ENCODE measurements at regions not wholly inside any gene's neighbourhood (a gene's known extent, or its start where the extent isn't known, plus 50 kb on each side); places are given as distances from the start of the nearest gene placed in this dataset.

GRCh38 chr3:39631136-39631535, 163.7 kb downstream of the MOBP start:
- H3F3A ChIP-seq (replicated peaks; ENCODE audit: low read depth): no peaks in the 10 kb centered on the region
- Mint-ChIP-seq H3K27me3 (ENCODE audit: insufficient read depth, low read depth, poor library complexity) (peaks cover 3% of the 10 kb centered on the region), H3K36me3 (ENCODE audit: low read depth) (no peaks in the 10 kb centered on the region), H3K4me3 (no peak overlapping the region), H3K9me3 (peaks cover 7% of the 10 kb centered on the region; the same call in 2 of the 3 replicates), H3K4me1 (peaks cover 11% of the 10 kb centered on the region), H3K27ac (no peak overlapping the region)
- peak overlapping the region; percentile 93 for H2AFZ ChIP-seq
- TF ChIP-seq CREB1 (CRISPR knock-in tag; IDR thresholded peaks at IDR 0.05; ENCODE audit: low read depth) (no peak), EZH2phosphoT487 (IDR thresholded peaks at IDR 0.05; ENCODE audit: unreplicated experiment) (no peak), ZNF331 (CRISPR knock-in tag; IDR thresholded peaks at IDR 0.05; ENCODE audit: low read depth) (no peak), JUNB (IDR thresholded peaks at IDR 0.05; ENCODE audit: unreplicated experiment) (no peak), ZNF114 (CRISPR knock-in tag; IDR thresholded peaks at IDR 0.05) (no peak), EZH2 (IDR thresholded peaks at IDR 0.05; ENCODE audit: low read depth, unreplicated experiment) (no peak), POLR2AphosphoS5 (IDR thresholded peaks at IDR 0.05; ENCODE audit: low read depth) (no peak), CTCF (conservative IDR thresholded peaks at IDR 0.05; ENCODE audit: low read depth in 2 of 2) (no peak), REST (IDR thresholded peaks at IDR 0.05; ENCODE audit: unreplicated experiment) (no peak), NANOG (IDR thresholded peaks at IDR 0.05; ENCODE audit: borderline replicate concordance) (no peak), ETS1 (IDR thresholded peaks at IDR 0.05) (no peak), ZNF462 (CRISPR knock-in tag; IDR thresholded peaks at IDR 0.05) (no peak), STAT1 (IDR thresholded peaks at IDR 0.05; ENCODE audit: unreplicated experiment) (no peak)
- H3K36me3 ChIP-seq (ENCODE audit: insufficient read depth): no peaks in the 10 kb centered on the region; the same call in 1 of the 2 replicates
- peak overlapping the region; percentile 56 for H3K4me2 ChIP-seq
- H3K4me3 ChIP-seq: no peak overlapping the region
- H4K20me1 ChIP-seq (replicated peaks; ENCODE audit: insufficient read depth): no peaks in the 10 kb centered on the region
- H3K27me3 ChIP-seq (ENCODE audit: insufficient read depth): no peaks in the 10 kb centered on the region
- H3K9me2 ChIP-seq (ENCODE audit: insufficient read depth): peaks cover 5% of the 10 kb centered on the region; the same call in 1 of the 2 replicates
- peaks cover 17% of the 10 kb centered on the region; the same call in 1 of the 2 replicates for H3K4me1 ChIP-seq (ENCODE audit: insufficient read depth)
- DNase-seq (ENCODE audit: low spot score): peak; percentile 22
- ATAC-seq: peak; percentile 38; the same call in 2 of the 3 replicates
- no peak overlapping the region for H3K27ac ChIP-seq (ENCODE audit: low read depth)
- H3K79me2 ChIP-seq (replicated peaks; ENCODE audit: insufficient read depth): no peaks in the 10 kb centered on the region

Data from GM23338 (cell line).